GM12865 (cell line): ENCODE measurements at regions not wholly inside any gene's neighbourhood (a gene's known extent, or its start where the extent isn't known, plus 50 kb on each side); places are given as distances from the start of the nearest gene placed in this dataset.

Source experiments
- DNase-seq: peaks from one replicate; pipeline ENCODE4 v3.0.0; 2010; ENCODE audit warnings: low read depth
- H3K4me3 ChIP-seq: 2 replicates; pipeline ENCODE4 v1.5.1; 2011; ENCODE audit warnings: mild to moderate bottlenecking, low read depth, low read length, control low read depth
- CTCF ChIP-seq: IDR thresholded peaks from 2 replicates; pipeline ENCODE4 v1.5.1; 2011; ENCODE audit warnings: low read length, control low read depth, low read depth, inconsistent platforms; ENCODE audit not compliant: insufficient read depth; ENCODE audit errors: missing control alignments

- no peak overlapping the region for H3K4me3 ChIP-seq
- no peak for DNase-seq
- no peak for TF ChIP-seq CTCF
These were observed 50.4 kb upstream of the IFFO2 start for GRCh38 chr1:19006837-19007271.
